MM.1S (cell line): ENCODE measurements at regions not wholly inside any gene's neighbourhood (a gene's known extent, or its start where the extent isn't known, plus 50 kb on each side); places are given as distances from the start of the nearest gene placed in this dataset.

ENCODE experiments used
- DNase-seq: peaks from one replicate; pipeline ENCODE4 v3.0.0-alpha.2; 2015
- H2AFZ ChIP-seq: fragments of 300-600 bp; sonication (generic); 2 replicates; pipeline ENCODE4 v1.6.0; 2016; ENCODE audit warnings: antibody characterized with exemption, low read length
- H3F3A ChIP-seq: fragments of 300-600 bp; sonication (generic); 2 replicates; pipeline ENCODE4 v1.6.1; 2016; ENCODE audit warnings: mild to moderate bottlenecking, antibody characterized with exemption, low read length, moderate library complexity, mixed read lengths; ENCODE audit not compliant: insufficient read depth
- H3K27ac ChIP-seq: fragments of 300-600 bp; sonication (generic); 2 replicates; pipeline ENCODE4 v1.5.1; 2016; ENCODE audit warnings: mild to moderate bottlenecking, low read length
- H3K27me3 ChIP-seq: fragments of 300-600 bp; sonication (generic); replicated peaks from 2 replicates; pipeline ENCODE4 v1.6.0; 2016; ENCODE audit warnings: low read length; ENCODE audit not compliant: insufficient read depth
- H3K36me3 ChIP-seq: fragments of 300-600 bp; sonication (generic); replicated peaks from 2 replicates; pipeline ENCODE4 v1.6.1; 2016; ENCODE audit warnings: mild to moderate bottlenecking, low read length, mixed read lengths; ENCODE audit not compliant: insufficient read depth
- H3K4me1 ChIP-seq: fragments of 300-600 bp; sonication (generic); 2 replicates; pipeline ENCODE4 v1.6.1; 2016; ENCODE audit warnings: low read length, mixed read lengths
- H3K4me2 ChIP-seq: fragments of 300-600 bp; sonication (generic); 2 replicates; pipeline ENCODE4 v1.6.0; 2016; ENCODE audit warnings: low read depth, low read length
- H3K4me3 ChIP-seq: fragments of 300-600 bp; sonication (generic); 2 replicates; pipeline ENCODE4 v1.5.1; 2016; ENCODE audit warnings: low read length, mixed read lengths
- H3K79me2 ChIP-seq: fragments of 300-600 bp; sonication (generic); 2 replicates; pipeline ENCODE4 v1.6.1; 2016; ENCODE audit warnings: mixed run types, low read length, mixed read lengths
- H3K9ac ChIP-seq: fragments of 300-600 bp; sonication (generic); 2 replicates; pipeline ENCODE4 v1.6.1; 2016; ENCODE audit warnings: low read length, mixed read lengths
- H3K9me2 ChIP-seq: fragments of 300-600 bp; sonication (generic); replicated peaks from 2 replicates; pipeline ENCODE4 v1.6.1; 2016; ENCODE audit warnings: mild to moderate bottlenecking, low read length, mixed read lengths; ENCODE audit not compliant: insufficient read depth
- H3K9me3 ChIP-seq: fragments of 300-600 bp; sonication (generic); replicated peaks from 2 replicates; pipeline ENCODE4 v1.6.1; 2016; ENCODE audit warnings: mild to moderate bottlenecking, low read length, mixed read lengths; ENCODE audit not compliant: insufficient read depth
- H4K20me1 ChIP-seq: fragments of 300-600 bp; sonication (generic); 2 replicates; pipeline ENCODE4 v1.6.1; 2016; ENCODE audit warnings: mild to moderate bottlenecking, low read length, moderate library complexity, mixed read lengths; ENCODE audit not compliant: insufficient read depth
- EZH2 ChIP-seq: fragments of 300-600 bp; sonication (generic); optimal IDR thresholded peaks from 2 replicates; pipeline ENCODE3; 2017; ENCODE audit warnings: low read depth, mild to moderate bottlenecking, antibody characterized with exemption, low read length, mixed read lengths
- EZH2phosphoT487 ChIP-seq: fragments of 300-600 bp; sonication (generic); IDR thresholded peaks from 2 replicates; pipeline ENCODE4 v1.6.1; 2018; ENCODE audit warnings: antibody characterized with exemption, low read length
- TF ChIP-seq, protein P1 (sequence below): fragments of 300-600 bp; sonication (generic); IDR thresholded peaks from 2 replicates; pipeline ENCODE4 v1.5.1; 2016; ENCODE audit warnings: antibody characterized with exemption, low read length, mixed read lengths

DNA sequence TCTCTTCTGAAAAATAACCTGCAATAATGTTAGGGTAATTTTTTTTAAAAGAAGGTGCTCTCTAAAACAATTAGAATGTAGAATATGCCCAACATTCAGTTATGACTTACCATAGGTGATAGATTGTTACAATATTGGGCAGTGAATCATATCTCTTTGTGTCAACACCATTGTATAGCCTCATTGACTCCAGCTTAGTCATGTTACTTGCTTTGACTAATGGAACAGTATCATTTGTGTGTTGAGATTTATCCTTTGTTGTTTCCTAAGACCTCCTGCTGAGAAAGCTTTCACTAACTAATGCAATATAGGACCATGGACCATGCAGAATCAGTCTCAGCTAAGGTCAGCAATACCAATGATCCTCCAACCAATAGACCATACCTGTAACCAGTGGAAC lies 1106.4 kb downstream of the SI start:
- Histone ChIP-seq H3K9ac (no peak overlapping the region), H3K27me3 (no peaks in the 10 kb centered on the region), H3K27ac (no peak overlapping the region), H3K9me3 (no peaks in the 10 kb centered on the region), H3K79me2 (no peaks in the 10 kb centered on the region), H3K4me2 (no peak overlapping the region), H3K36me3 (no peaks in the 10 kb centered on the region), H3K4me1 (no peaks in the 10 kb centered on the region), H3K9me2 (no peaks in the 10 kb centered on the region), H3F3A (no peaks in the 10 kb centered on the region), H4K20me1 (no peaks in the 10 kb centered on the region), H2AFZ (no peak overlapping the region), H3K4me3 (no peak overlapping the region)
- DNase-seq = no peak
- no peak for TF ChIP-seq EZH2phosphoT487
- TF ChIP-seq, protein P1, sequence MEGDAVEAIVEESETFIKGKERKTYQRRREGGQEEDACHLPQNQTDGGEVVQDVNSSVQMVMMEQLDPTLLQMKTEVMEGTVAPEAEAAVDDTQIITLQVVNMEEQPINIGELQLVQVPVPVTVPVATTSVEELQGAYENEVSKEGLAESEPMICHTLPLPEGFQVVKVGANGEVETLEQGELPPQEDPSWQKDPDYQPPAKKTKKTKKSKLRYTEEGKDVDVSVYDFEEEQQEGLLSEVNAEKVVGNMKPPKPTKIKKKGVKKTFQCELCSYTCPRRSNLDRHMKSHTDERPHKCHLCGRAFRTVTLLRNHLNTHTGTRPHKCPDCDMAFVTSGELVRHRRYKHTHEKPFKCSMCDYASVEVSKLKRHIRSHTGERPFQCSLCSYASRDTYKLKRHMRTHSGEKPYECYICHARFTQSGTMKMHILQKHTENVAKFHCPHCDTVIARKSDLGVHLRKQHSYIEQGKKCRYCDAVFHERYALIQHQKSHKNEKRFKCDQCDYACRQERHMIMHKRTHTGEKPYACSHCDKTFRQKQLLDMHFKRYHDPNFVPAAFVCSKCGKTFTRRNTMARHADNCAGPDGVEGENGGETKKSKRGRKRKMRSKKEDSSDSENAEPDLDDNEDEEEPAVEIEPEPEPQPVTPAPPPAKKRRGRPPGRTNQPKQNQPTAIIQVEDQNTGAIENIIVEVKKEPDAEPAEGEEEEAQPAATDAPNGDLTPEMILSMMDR = no peak
- TF ChIP-seq EZH2 = no peak

DNA sequence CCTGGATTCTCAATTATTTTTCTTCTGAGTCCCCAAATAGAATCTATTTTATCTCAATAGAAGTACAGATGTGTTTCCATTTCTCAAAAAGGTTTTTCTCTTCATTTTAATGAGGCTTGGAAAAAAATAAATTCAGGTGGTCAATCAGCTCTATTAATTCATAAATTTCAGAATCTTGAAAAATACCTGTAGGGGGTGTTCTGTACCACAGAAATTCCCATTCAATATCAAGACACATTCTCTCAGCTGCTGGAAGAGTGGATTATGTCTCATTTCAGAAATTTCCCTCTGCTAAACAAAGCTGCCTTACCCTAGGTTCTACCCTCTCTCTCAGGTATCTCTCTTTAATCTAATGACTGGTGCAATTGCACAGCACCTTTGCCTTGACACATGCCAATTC lies 1121.2 kb downstream of the SI start:
- Histone ChIP-seq H3K4me2 (no peak overlapping the region), H3K4me3 (no peak overlapping the region), H3K79me2 (no peaks in the 10 kb centered on the region), H3K9me3 (no peaks in the 10 kb centered on the region), H2AFZ (no peak overlapping the region), H3F3A (no peaks in the 10 kb centered on the region), H3K4me1 (no peaks in the 10 kb centered on the region), H3K27ac (no peak overlapping the region), H3K9me2 (no peaks in the 10 kb centered on the region), H3K27me3 (no peaks in the 10 kb centered on the region), H3K36me3 (no peaks in the 10 kb centered on the region), H3K9ac (no peak overlapping the region), H4K20me1 (no peaks in the 10 kb centered on the region)
- no peak for TF ChIP-seq EZH2
- no peak for TF ChIP-seq EZH2phosphoT487
- TF ChIP-seq, protein P1 = no peak
- DNase-seq = no peak

DNA sequence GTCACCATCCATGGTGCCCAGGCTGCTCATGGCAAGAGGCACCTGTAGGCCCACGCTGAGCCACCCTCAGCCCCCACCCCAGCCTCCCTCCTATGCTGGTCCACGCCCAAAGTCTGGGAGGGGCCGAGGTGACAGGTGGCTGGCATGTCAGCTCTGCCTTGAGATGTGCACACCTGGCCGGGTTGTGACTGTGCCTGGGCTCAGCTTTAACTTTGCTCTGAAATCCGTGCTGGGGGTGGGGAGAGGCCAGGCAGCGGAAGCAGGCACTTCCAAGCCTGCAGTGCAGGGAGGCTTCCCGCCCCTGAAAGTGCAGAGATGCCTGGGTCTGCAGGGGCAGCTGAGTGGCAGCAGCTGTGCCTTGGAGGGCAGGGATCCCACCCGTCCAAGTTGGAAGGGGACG lies 1124.8 kb downstream of the SI start:
- no peaks in the 10 kb centered on the region for H3K9me3 ChIP-seq
- H3K4me1 ChIP-seq = no peaks in the 10 kb centered on the region
- H3K36me3 ChIP-seq = no peaks in the 10 kb centered on the region
- H3K79me2 ChIP-seq = no peaks in the 10 kb centered on the region
- no peak overlapping the region for H3K9ac ChIP-seq
- no peak overlapping the region for H3K27ac ChIP-seq
- no peaks in the 10 kb centered on the region for H3K27me3 ChIP-seq
- DNase-seq = no peak
- no peak overlapping the region for H2AFZ ChIP-seq
- H3F3A ChIP-seq = no peaks in the 10 kb centered on the region
- no peaks in the 10 kb centered on the region for H3K9me2 ChIP-seq
- no peaks in the 10 kb centered on the region for H4K20me1 ChIP-seq
- TF ChIP-seq, protein P1 = no peak
- TF ChIP-seq EZH2 (no peak), EZH2phosphoT487 (no peak)
- no peak overlapping the region for H3K4me3 ChIP-seq
- no peak overlapping the region for H3K4me2 ChIP-seq
